Liver (tissue), 3 donors: ENCODE measurements at regions not wholly inside any gene's neighbourhood (a gene's known extent, or its start where the extent isn't known, plus 50 kb on each side); places are given as distances from the start of the nearest gene placed in this dataset.

Experiments used
- FOXA1 ChIP-seq: IDR thresholded peaks from 2 replicates; pipeline ENCODE4 v1.6.1; 2016; ENCODE audit warnings: antibody characterized with exemption
- GABPA ChIP-seq, 2 donors: IDR thresholded peaks in 1 of 2; conservative IDR thresholded peaks in 1 of 2; 2 replicates each; pipeline ENCODE4 v1.6.1; 2016; ENCODE audit warnings: antibody characterized with exemption in 2 of 2, mild to moderate bottlenecking in 1 of 2, moderate library complexity in 1 of 2
- NR2F2 ChIP-seq: IDR thresholded peaks from 2 replicates; pipeline ENCODE4 v1.6.1; 2016; ENCODE audit warnings: antibody characterized with exemption
- TAF1 ChIP-seq: conservative IDR thresholded peaks from 2 replicates; pipeline ENCODE4 v1.6.1; 2016; ENCODE audit warnings: antibody characterized with exemption, mild to moderate bottlenecking
- TF ChIP-seq, protein P1 (sequence below): fragments of 150-350 bp; IDR thresholded peaks from 2 replicates; pipeline ENCODE4 v1.5.1; 2017; ENCODE audit warnings: improper control_type of control experiment, low read depth, low read length; ENCODE audit not compliant: missing input control
- TF ChIP-seq, protein P2 (sequence below): IDR thresholded peaks from 2 replicates; pipeline ENCODE4 v1.6.1; 2016; ENCODE audit warnings: antibody characterized with exemption
- TF ChIP-seq, protein P3 (sequence below): IDR thresholded peaks from 2 replicates; pipeline ENCODE4 v1.6.1; 2016; ENCODE audit warnings: antibody characterized with exemption, mild to moderate bottlenecking
- donor health status: healthy.
- donor health status: healthy.

DNA sequence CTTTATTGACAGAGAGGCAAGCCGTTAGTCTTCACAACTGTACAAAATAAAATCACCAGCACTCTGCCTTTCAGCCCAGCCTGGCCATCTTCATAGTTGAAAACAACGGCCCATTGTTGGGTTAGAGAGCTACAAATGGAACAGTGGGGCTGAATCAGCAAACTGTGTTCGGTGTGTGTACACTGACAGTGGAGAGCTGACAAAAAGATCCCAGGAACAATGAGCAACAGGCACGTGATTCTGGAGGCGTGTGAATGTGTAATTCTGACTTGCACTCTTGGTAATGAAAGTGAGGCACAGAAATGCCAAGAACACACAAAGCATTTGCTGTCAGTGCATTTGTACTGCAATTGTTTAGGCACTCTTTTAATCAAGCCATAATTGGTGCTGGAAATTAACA is 303.7 kb downstream of the WDR11 start:
- TF ChIP-seq NR2F2 (no peak), TAF1 (no peak), FOXA1 (no peak), GABPA (IDR thresholded peaks at IDR 0.05 in 1 of 2, conservative IDR thresholded peaks at IDR 0.05 in 1 of 2) (no peak)
- TF ChIP-seq, protein P1, sequence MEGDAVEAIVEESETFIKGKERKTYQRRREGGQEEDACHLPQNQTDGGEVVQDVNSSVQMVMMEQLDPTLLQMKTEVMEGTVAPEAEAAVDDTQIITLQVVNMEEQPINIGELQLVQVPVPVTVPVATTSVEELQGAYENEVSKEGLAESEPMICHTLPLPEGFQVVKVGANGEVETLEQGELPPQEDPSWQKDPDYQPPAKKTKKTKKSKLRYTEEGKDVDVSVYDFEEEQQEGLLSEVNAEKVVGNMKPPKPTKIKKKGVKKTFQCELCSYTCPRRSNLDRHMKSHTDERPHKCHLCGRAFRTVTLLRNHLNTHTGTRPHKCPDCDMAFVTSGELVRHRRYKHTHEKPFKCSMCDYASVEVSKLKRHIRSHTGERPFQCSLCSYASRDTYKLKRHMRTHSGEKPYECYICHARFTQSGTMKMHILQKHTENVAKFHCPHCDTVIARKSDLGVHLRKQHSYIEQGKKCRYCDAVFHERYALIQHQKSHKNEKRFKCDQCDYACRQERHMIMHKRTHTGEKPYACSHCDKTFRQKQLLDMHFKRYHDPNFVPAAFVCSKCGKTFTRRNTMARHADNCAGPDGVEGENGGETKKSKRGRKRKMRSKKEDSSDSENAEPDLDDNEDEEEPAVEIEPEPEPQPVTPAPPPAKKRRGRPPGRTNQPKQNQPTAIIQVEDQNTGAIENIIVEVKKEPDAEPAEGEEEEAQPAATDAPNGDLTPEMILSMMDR = no peak
- TF ChIP-seq, protein P2, sequence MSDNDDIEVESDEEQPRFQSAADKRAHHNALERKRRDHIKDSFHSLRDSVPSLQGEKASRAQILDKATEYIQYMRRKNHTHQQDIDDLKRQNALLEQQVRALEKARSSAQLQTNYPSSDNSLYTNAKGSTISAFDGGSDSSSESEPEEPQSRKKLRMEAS = no peak
- TF ChIP-seq, protein P3, sequence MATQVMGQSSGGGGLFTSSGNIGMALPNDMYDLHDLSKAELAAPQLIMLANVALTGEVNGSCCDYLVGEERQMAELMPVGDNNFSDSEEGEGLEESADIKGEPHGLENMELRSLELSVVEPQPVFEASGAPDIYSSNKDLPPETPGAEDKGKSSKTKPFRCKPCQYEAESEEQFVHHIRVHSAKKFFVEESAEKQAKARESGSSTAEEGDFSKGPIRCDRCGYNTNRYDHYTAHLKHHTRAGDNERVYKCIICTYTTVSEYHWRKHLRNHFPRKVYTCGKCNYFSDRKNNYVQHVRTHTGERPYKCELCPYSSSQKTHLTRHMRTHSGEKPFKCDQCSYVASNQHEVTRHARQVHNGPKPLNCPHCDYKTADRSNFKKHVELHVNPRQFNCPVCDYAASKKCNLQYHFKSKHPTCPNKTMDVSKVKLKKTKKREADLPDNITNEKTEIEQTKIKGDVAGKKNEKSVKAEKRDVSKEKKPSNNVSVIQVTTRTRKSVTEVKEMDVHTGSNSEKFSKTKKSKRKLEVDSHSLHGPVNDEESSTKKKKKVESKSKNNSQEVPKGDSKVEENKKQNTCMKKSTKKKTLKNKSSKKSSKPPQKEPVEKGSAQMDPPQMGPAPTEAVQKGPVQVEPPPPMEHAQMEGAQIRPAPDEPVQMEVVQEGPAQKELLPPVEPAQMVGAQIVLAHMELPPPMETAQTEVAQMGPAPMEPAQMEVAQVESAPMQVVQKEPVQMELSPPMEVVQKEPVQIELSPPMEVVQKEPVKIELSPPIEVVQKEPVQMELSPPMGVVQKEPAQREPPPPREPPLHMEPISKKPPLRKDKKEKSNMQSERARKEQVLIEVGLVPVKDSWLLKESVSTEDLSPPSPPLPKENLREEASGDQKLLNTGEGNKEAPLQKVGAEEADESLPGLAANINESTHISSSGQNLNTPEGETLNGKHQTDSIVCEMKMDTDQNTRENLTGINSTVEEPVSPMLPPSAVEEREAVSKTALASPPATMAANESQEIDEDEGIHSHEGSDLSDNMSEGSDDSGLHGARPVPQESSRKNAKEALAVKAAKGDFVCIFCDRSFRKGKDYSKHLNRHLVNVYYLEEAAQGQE = no peak
